GM21515 (cell line): ENCODE measurements at regions not wholly inside any gene's neighbourhood (a gene's known extent, or its start where the extent isn't known, plus 50 kb on each side); places are given as distances from the start of the nearest gene placed in this dataset.
"Not testable (repeated sequence)": the region's sequence is repeated elsewhere in the genome, so short reads cannot be mapped to it uniquely, and the experiment has no call there.

Experiments used
- ATAC-seq: cut with Tn5 transposase; IDR thresholded peaks from one replicate; pipeline ENCODE4 v1.9.1; 2021; ENCODE audit not compliant: unreplicated experiment

GRCh38 chr5:106493910-106494309, 1176.8 kb downstream of the EFNA5 start:
- ATAC-seq = no peak

- no peak for ATAC-seq
Measured at GRCh38 chr5:106489004-106489403, 1181.7 kb downstream of the EFNA5 start.

- no peak for ATAC-seq
Measured at GRCh38 chr5:106488407-106488806, 1182.3 kb downstream of the EFNA5 start.

- ATAC-seq = no peak
Measured at GRCh38 chr5:106481374-106481773, 1189.4 kb downstream of the EFNA5 start.

GRCh38 chr5:106476630-106477029, 1194.1 kb downstream of the EFNA5 start:
- no peak for ATAC-seq

GRCh38 chr5:106474066-106474465, 1196.7 kb downstream of the EFNA5 start:
- no peak for ATAC-seq

- ATAC-seq = no peak
Measured at GRCh38 chr5:106459541-106459940, 1211.2 kb downstream of the EFNA5 start.

GRCh38 chr5:106454651-106455415, 1215.9 kb downstream of the EFNA5 start:
- no peak for ATAC-seq

GRCh38 chr5:106454050-106454449, 1216.7 kb downstream of the EFNA5 start:
- ATAC-seq = no peak

GRCh38 chr5:106451998-106452397, 1218.7 kb downstream of the EFNA5 start:
- no peak for ATAC-seq

GRCh38 chr5:106443746-106444145, 1227.0 kb downstream of the EFNA5 start:
- no peak for ATAC-seq

- ATAC-seq = no peak
Measured at GRCh38 chr5:106435185-106435584, 1235.6 kb downstream of the EFNA5 start.

GRCh38 chr5:106430733-106431132, 1240.0 kb downstream of the EFNA5 start:
- ATAC-seq = not testable (repeated sequence)

- no peak for ATAC-seq
Measured at GRCh38 chr5:106423109-106423897, 1247.4 kb downstream of the EFNA5 start.

- ATAC-seq = no peak
Measured at GRCh38 chr5:106420102-106420501, 1250.6 kb downstream of the EFNA5 start.

GRCh38 chr5:106418196-106418595, 1252.5 kb downstream of the EFNA5 start:
- no peak for ATAC-seq

GRCh38 chr5:106417566-106417965, 1253.2 kb downstream of the EFNA5 start:
- ATAC-seq = no peak

- no peak for ATAC-seq
Measured at GRCh38 chr5:106417163-106417562, 1253.6 kb downstream of the EFNA5 start.

- no peak for ATAC-seq
Measured at GRCh38 chr5:106415541-106415940, 1255.2 kb downstream of the EFNA5 start.

GRCh38 chr5:106414342-106414741, 1256.4 kb downstream of the EFNA5 start:
- no peak for ATAC-seq

- no peak for ATAC-seq
Measured at GRCh38 chr5:106412606-106413005, 1258.1 kb downstream of the EFNA5 start.

- ATAC-seq = no peak
Measured at GRCh38 chr5:106408570-106408969, 1262.2 kb downstream of the EFNA5 start.
